MM.1S (cell line): ENCODE measurements at regions not wholly inside any gene's neighbourhood (a gene's known extent, or its start where the extent isn't known, plus 50 kb on each side); places are given as distances from the start of the nearest gene placed in this dataset.

Source experiments
- DNase-seq: peaks from one replicate; pipeline ENCODE4 v3.0.0-alpha.2; 2015
- H2AFZ ChIP-seq: fragments of 300-600 bp; sonication (generic); 2 replicates; pipeline ENCODE4 v1.6.0; 2016; ENCODE audit warnings: antibody characterized with exemption, low read length
- H3F3A ChIP-seq: fragments of 300-600 bp; sonication (generic); 2 replicates; pipeline ENCODE4 v1.6.1; 2016; ENCODE audit warnings: mild to moderate bottlenecking, antibody characterized with exemption, low read length, moderate library complexity, mixed read lengths; ENCODE audit not compliant: insufficient read depth
- H3K27ac ChIP-seq: fragments of 300-600 bp; sonication (generic); 2 replicates; pipeline ENCODE4 v1.5.1; 2016; ENCODE audit warnings: mild to moderate bottlenecking, low read length
- H3K27me3 ChIP-seq: fragments of 300-600 bp; sonication (generic); replicated peaks from 2 replicates; pipeline ENCODE4 v1.6.0; 2016; ENCODE audit warnings: low read length; ENCODE audit not compliant: insufficient read depth
- H3K36me3 ChIP-seq: fragments of 300-600 bp; sonication (generic); replicated peaks from 2 replicates; pipeline ENCODE4 v1.6.1; 2016; ENCODE audit warnings: mild to moderate bottlenecking, low read length, mixed read lengths; ENCODE audit not compliant: insufficient read depth
- H3K4me1 ChIP-seq: fragments of 300-600 bp; sonication (generic); 2 replicates; pipeline ENCODE4 v1.6.1; 2016; ENCODE audit warnings: low read length, mixed read lengths
- H3K4me2 ChIP-seq: fragments of 300-600 bp; sonication (generic); 2 replicates; pipeline ENCODE4 v1.6.0; 2016; ENCODE audit warnings: low read depth, low read length
- H3K4me3 ChIP-seq: fragments of 300-600 bp; sonication (generic); 2 replicates; pipeline ENCODE4 v1.5.1; 2016; ENCODE audit warnings: low read length, mixed read lengths
- H3K79me2 ChIP-seq: fragments of 300-600 bp; sonication (generic); 2 replicates; pipeline ENCODE4 v1.6.1; 2016; ENCODE audit warnings: mixed run types, low read length, mixed read lengths
- H3K9ac ChIP-seq: fragments of 300-600 bp; sonication (generic); 2 replicates; pipeline ENCODE4 v1.6.1; 2016; ENCODE audit warnings: low read length, mixed read lengths
- H3K9me2 ChIP-seq: fragments of 300-600 bp; sonication (generic); replicated peaks from 2 replicates; pipeline ENCODE4 v1.6.1; 2016; ENCODE audit warnings: mild to moderate bottlenecking, low read length, mixed read lengths; ENCODE audit not compliant: insufficient read depth
- H3K9me3 ChIP-seq: fragments of 300-600 bp; sonication (generic); replicated peaks from 2 replicates; pipeline ENCODE4 v1.6.1; 2016; ENCODE audit warnings: mild to moderate bottlenecking, low read length, mixed read lengths; ENCODE audit not compliant: insufficient read depth
- H4K20me1 ChIP-seq: fragments of 300-600 bp; sonication (generic); 2 replicates; pipeline ENCODE4 v1.6.1; 2016; ENCODE audit warnings: mild to moderate bottlenecking, low read length, moderate library complexity, mixed read lengths; ENCODE audit not compliant: insufficient read depth
- EZH2 ChIP-seq: fragments of 300-600 bp; sonication (generic); optimal IDR thresholded peaks from 2 replicates; pipeline ENCODE3; 2017; ENCODE audit warnings: low read depth, mild to moderate bottlenecking, antibody characterized with exemption, low read length, mixed read lengths
- EZH2phosphoT487 ChIP-seq: fragments of 300-600 bp; sonication (generic); IDR thresholded peaks from 2 replicates; pipeline ENCODE4 v1.6.1; 2018; ENCODE audit warnings: antibody characterized with exemption, low read length
- TF ChIP-seq, protein P1 (sequence below): fragments of 300-600 bp; sonication (generic); IDR thresholded peaks from 2 replicates; pipeline ENCODE4 v1.5.1; 2016; ENCODE audit warnings: antibody characterized with exemption, low read length, mixed read lengths

DNA sequence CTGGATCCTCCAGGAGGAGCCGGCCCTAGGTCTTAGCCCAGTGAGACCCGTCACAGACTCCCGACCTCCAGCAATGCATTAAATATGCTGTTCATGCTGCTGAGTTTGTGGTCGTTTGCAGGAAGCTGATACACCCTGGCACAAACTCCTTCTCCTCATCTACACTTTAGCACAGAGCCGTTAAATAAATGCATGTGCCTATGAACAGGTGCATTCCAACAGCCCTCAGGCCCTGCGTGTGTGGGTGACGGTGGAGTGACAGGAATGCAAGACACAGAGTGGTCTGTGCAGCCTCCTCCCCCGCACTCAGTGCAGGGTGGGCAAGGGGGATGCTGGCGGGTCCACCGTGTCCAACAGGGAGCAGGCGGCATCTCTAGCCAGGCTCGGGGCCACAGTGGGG lies 106.6 kb upstream of the TMPRSS2 start:
- no peaks in the 10 kb centered on the region for H3K79me2 ChIP-seq
- H3K27ac ChIP-seq: no peak overlapping the region
- no peak for TF ChIP-seq EZH2phosphoT487
- TF ChIP-seq EZH2: no peak
- TF ChIP-seq, protein P1, sequence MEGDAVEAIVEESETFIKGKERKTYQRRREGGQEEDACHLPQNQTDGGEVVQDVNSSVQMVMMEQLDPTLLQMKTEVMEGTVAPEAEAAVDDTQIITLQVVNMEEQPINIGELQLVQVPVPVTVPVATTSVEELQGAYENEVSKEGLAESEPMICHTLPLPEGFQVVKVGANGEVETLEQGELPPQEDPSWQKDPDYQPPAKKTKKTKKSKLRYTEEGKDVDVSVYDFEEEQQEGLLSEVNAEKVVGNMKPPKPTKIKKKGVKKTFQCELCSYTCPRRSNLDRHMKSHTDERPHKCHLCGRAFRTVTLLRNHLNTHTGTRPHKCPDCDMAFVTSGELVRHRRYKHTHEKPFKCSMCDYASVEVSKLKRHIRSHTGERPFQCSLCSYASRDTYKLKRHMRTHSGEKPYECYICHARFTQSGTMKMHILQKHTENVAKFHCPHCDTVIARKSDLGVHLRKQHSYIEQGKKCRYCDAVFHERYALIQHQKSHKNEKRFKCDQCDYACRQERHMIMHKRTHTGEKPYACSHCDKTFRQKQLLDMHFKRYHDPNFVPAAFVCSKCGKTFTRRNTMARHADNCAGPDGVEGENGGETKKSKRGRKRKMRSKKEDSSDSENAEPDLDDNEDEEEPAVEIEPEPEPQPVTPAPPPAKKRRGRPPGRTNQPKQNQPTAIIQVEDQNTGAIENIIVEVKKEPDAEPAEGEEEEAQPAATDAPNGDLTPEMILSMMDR: no peak
- no peak overlapping the region for H3K4me3 ChIP-seq
- no peak for DNase-seq
- H4K20me1 ChIP-seq: no peaks in the 10 kb centered on the region
- no peaks in the 10 kb centered on the region for H3K9me3 ChIP-seq
- no peak overlapping the region for H3K9ac ChIP-seq
- no peaks in the 10 kb centered on the region for H3K36me3 ChIP-seq
- no peak overlapping the region for H3K4me2 ChIP-seq
- no peaks in the 10 kb centered on the region for H3K9me2 ChIP-seq
- H3F3A ChIP-seq: no peaks in the 10 kb centered on the region
- H2AFZ ChIP-seq: no peak overlapping the region
- peaks cover 66% of the 10 kb centered on the region for H3K27me3 ChIP-seq
- H3K4me1 ChIP-seq: 0 out of 2 replicates have a peak, but pooled peaks cover 11% of the 10 kb centered on the region

DNA sequence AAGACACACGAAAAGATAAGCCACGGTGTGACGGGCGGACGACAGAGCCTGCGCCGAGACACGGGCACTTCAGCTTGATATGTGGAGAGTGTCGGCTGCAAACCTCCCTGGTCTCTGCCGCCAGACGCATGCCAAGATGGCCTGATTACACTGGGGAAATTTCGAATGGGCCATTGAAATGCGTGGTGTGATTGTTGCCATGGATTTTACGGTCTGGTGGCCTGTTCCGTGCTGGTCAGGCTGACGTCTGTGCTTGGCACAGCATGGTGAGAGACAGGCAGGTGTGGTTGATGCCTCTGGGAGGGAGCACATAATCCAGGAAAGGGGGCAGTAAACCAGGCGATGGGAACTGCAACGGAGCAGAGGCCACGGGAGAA lies 105.6 kb upstream of the TMPRSS2 start:
- TF ChIP-seq EZH2phosphoT487 (no peak), EZH2 (no peak)
- Histone ChIP-seq H3K79me2 (no peaks in the 10 kb centered on the region), H3K4me3 (no peak overlapping the region), H3K9me3 (no peaks in the 10 kb centered on the region), H3K9ac (no peak overlapping the region), H3K4me1 (0 out of 2 replicates have a peak, but pooled peaks cover 11% of the 10 kb centered on the region), H3K9me2 (no peaks in the 10 kb centered on the region), H3F3A (no peaks in the 10 kb centered on the region), H3K36me3 (no peaks in the 10 kb centered on the region), H2AFZ (no peak overlapping the region), H3K4me2 (no peak overlapping the region), H4K20me1 (no peaks in the 10 kb centered on the region), H3K27ac (no peak overlapping the region), H3K27me3 (peaks cover 56% of the 10 kb centered on the region)
- no peak for DNase-seq

DNA sequence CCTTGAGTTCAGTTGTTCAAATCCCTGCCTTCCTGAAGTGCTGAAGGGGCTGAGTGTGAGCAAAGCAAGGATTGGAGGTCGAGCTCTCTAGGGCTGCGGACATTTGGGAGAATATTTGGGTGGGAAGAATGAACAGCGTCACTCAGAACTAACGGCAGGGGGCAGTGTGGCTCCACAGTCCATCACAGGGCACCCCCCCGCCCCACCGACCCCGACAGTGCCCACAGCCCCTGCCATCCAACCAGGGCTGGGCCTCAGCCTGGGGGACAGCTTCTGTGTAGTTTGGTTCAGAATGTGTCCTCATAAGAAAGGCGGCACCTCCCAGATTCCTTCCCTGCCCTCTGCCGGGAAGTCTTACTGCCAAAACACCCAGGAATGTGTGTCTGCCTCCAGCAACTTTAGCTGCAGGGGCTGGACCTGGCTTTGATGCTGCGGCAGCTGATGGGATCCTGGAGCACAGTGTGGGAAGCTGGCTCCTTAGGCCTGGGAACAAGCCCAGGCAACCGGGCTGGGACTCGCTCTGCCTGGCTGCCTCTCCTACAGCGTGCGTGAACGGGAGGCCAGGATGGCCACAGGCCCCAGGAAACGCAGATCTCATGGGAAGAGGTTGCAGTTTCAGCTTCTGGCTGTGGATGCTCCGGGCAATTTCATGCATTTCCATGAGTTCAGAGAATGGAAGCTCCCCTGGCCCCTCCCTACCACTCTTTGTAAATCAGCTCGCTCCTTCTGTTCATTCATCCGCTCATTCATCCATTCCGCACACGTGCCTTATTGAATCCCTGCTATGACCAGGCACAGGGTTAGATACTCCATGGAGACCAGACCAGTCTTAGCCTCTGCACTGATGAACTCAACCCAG lies 104.9 kb upstream of the TMPRSS2 start:
- no peaks in the 10 kb centered on the region for H3K9me3 ChIP-seq
- no peaks in the 10 kb centered on the region for H3K79me2 ChIP-seq
- H4K20me1 ChIP-seq: no peaks in the 10 kb centered on the region
- no peak overlapping the region for H3K4me3 ChIP-seq
- H3K27me3 ChIP-seq: peaks cover 52% of the 10 kb centered on the region
- H3F3A ChIP-seq: no peaks in the 10 kb centered on the region
- no peaks in the 10 kb centered on the region for H3K9me2 ChIP-seq
- TF ChIP-seq, protein P1: peak; percentile 59
- no peak for TF ChIP-seq EZH2
- peak overlapping the region; percentile 21; the same call in 1 of the 2 replicates for H3K4me2 ChIP-seq
- H3K4me1 ChIP-seq: 0 out of 2 replicates have a peak, but pooled peaks cover 11% of the 10 kb centered on the region
- H3K9ac ChIP-seq: no peak overlapping the region
- no peak for DNase-seq
- H3K36me3 ChIP-seq: no peaks in the 10 kb centered on the region
- peak overlapping the region; percentile 32 for H2AFZ ChIP-seq
- no peak overlapping the region for H3K27ac ChIP-seq
